ENCODE measurements at regions not wholly inside any gene's neighbourhood (a gene's known extent, or its start where the extent isn't known, plus 50 kb on each side); places are given as distances from the start of the nearest gene placed in this dataset.
A peak's percentile ranks its signal among the peaks of the same experiment; 100 is the strongest.
"Not testable (repeated sequence)": the region's sequence is repeated elsewhere in the genome, so short reads cannot be mapped to it uniquely, and the experiment has no call there.

DNA sequence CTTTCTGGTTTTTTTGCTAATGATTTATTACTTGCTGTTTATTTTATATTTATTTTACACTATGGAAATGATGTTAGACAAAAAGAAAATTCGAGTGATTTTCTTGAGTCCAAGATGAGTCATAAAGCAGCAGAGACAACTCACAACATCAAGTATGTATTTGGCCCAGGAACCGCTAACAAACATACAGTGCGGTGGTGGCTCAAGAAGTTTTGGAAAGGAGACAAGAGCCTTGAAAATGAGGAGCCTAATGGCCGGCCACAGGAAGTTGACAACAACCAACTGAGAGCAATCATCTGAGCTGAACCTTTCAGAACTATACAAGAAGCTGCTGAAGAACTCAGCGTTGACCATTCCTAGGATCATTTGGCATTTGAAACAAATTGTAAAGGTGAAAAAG lies 594.1 kb downstream of the SATB2 start:
- Histone ChIP-seq H3K27me3 (ENCODE audit: control insufficient read depth, insufficient read depth, low read length) (no peaks in the 10 kb centered on the region), H3K36me3 (ENCODE audit: control insufficient read depth, low read depth, low read length) (no peaks in the 10 kb centered on the region), H3K27ac (ENCODE audit: low read length) (no peak overlapping the region), H3K9ac (ENCODE audit: low read length) (no peak overlapping the region), H3K9me3 (ENCODE audit: control insufficient read depth, low read depth, low read length) (peaks cover 12% of the 10 kb centered on the region), H3K4me1 (ENCODE audit: control insufficient read depth, low read depth, low read length) (peaks cover 11% of the 10 kb centered on the region), H3K4me3 (ENCODE audit: low read length) (no peak overlapping the region)

DNA sequence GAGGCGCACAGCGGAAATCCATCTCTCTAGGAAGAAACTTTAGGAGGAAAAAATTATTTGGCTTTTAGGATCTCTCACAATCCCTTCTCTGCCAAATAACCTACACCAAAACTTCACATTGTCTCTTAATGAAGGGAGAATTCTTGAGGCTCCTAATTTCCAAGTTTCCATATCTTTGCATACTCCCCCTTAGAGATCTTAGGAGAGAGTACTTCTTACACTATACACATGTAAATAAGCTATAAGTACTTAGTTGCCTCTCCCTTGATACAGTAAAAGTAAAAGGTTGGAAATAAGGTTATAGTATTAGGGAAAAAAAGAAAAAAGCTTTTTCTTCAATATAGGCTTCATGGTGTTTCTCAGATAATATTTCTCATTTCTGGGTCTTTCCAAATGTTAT lies 596.7 kb downstream of the SATB2 start:
- H3K4me1 ChIP-seq (ENCODE audit: control insufficient read depth, low read depth, low read length) = peaks cover 11% of the 10 kb centered on the region
- no peaks in the 10 kb centered on the region for H3K36me3 ChIP-seq (ENCODE audit: control insufficient read depth, low read depth, low read length)
- H3K4me3 ChIP-seq (ENCODE audit: low read length) = peak overlapping the region; percentile 9
- no peak overlapping the region for H3K27ac ChIP-seq (ENCODE audit: low read length)
- H3K27me3 ChIP-seq (ENCODE audit: control insufficient read depth, insufficient read depth, low read length) = no peaks in the 10 kb centered on the region
- H3K9ac ChIP-seq (ENCODE audit: low read length) = no peak overlapping the region
- H3K9me3 ChIP-seq (ENCODE audit: control insufficient read depth, low read depth, low read length) = peaks cover 15% of the 10 kb centered on the region

DNA sequence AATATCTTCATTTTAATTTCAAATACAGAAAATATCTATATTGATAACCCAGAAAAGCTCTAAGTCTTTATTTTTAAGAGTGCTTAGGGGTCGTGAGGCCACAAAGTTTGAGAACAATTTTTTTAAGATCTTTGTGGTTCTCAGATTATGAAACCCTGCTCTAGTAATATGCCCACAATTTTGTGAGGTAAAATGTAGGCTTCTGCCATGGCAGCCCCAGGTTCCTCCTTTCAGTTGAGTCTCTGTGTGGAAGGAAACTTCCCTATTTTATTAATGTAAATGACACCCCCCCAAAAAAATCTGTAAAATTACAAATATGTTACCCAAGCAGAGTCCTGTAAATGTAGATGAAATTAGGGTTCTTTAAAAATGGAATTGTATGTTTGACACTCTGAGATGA lies 600.5 kb downstream of the SATB2 start:
- Histone ChIP-seq H3K9me3 (ENCODE audit: control insufficient read depth, low read depth, low read length) (peaks cover 15% of the 10 kb centered on the region), H3K27me3 (ENCODE audit: control insufficient read depth, insufficient read depth, low read length) (no peaks in the 10 kb centered on the region), H3K36me3 (ENCODE audit: control insufficient read depth, low read depth, low read length) (no peaks in the 10 kb centered on the region), H3K9ac (ENCODE audit: low read length) (no peak overlapping the region), H3K4me3 (ENCODE audit: low read length) (no peak overlapping the region), H3K4me1 (ENCODE audit: control insufficient read depth, low read depth, low read length) (peaks cover 11% of the 10 kb centered on the region), H3K27ac (ENCODE audit: low read length) (no peak overlapping the region)

DNA sequence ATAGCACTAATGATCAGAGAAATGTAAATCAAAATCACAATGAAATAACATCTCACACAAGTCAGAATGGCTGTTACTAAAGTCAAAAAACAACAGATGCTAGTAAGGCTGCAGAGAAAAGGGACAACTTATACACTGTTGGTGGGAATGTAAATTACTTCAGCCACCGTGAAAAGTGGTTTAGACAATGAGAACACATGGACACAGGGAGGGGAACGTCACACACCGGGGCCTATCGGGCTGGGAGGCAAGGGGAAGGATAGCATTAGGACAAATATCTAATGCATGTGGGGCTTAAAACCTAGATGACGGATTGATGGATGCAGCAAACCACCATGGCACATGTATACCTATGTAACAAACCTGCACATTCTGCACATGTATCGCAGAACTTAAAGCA lies 602.0 kb downstream of the SATB2 start:
- not testable (repeated sequence) for H3K4me3 ChIP-seq (ENCODE audit: low read length); H3K36me3 ChIP-seq (ENCODE audit: control insufficient read depth, low read depth, low read length); H3K27ac ChIP-seq (ENCODE audit: low read length); H3K9ac ChIP-seq (ENCODE audit: low read length); H3K27me3 ChIP-seq (ENCODE audit: control insufficient read depth, insufficient read depth, low read length); H3K4me1 ChIP-seq (ENCODE audit: control insufficient read depth, low read depth, low read length)
- peaks cover 15% of the 10 kb centered on the region for H3K9me3 ChIP-seq (ENCODE audit: control insufficient read depth, low read depth, low read length)

DNA sequence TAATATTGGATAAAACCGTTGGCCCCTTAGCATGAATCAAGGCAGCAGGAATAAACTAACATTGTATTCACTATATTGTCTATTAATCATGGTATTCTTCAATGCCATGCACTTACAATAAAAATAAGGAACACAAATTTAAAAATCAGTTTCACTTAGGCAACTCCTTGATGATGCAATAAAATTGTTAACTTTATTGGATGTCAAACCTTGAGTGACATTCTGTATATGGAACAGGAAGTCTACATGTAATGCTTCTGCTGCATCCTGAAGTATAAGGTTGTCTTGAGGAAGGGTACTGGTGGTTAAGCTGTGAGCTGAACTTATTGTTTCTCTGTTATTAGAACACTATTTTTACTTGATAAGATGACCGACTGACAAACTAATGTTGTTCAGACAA lies 605.5 kb downstream of the SATB2 start:
- H3K9ac ChIP-seq (ENCODE audit: low read length) = no peak overlapping the region
- H3K27me3 ChIP-seq (ENCODE audit: control insufficient read depth, insufficient read depth, low read length) = no peaks in the 10 kb centered on the region
- H3K36me3 ChIP-seq (ENCODE audit: control insufficient read depth, low read depth, low read length) = no peaks in the 10 kb centered on the region
- H3K4me1 ChIP-seq (ENCODE audit: control insufficient read depth, low read depth, low read length) = no peaks in the 10 kb centered on the region
- H3K9me3 ChIP-seq (ENCODE audit: control insufficient read depth, low read depth, low read length) = no peaks in the 10 kb centered on the region
- no peak overlapping the region for H3K27ac ChIP-seq (ENCODE audit: low read length)
- H3K4me3 ChIP-seq (ENCODE audit: low read length) = no peak overlapping the region

- no peak overlapping the region for H3K27ac ChIP-seq (ENCODE audit: low read length)
- H3K9ac ChIP-seq (ENCODE audit: low read length) = no peak overlapping the region
- H3K9me3 ChIP-seq (ENCODE audit: control insufficient read depth, low read depth, low read length) = no peaks in the 10 kb centered on the region
- H3K4me1 ChIP-seq (ENCODE audit: control insufficient read depth, low read depth, low read length) = no peaks in the 10 kb centered on the region
- no peak overlapping the region for H3K4me3 ChIP-seq (ENCODE audit: low read length)
- H3K36me3 ChIP-seq (ENCODE audit: control insufficient read depth, low read depth, low read length) = no peaks in the 10 kb centered on the region
- H3K27me3 ChIP-seq (ENCODE audit: control insufficient read depth, insufficient read depth, low read length) = no peaks in the 10 kb centered on the region
Measured at GRCh38 chr2:198825534-198825933, 632.2 kb downstream of the SATB2 start.

DNA sequence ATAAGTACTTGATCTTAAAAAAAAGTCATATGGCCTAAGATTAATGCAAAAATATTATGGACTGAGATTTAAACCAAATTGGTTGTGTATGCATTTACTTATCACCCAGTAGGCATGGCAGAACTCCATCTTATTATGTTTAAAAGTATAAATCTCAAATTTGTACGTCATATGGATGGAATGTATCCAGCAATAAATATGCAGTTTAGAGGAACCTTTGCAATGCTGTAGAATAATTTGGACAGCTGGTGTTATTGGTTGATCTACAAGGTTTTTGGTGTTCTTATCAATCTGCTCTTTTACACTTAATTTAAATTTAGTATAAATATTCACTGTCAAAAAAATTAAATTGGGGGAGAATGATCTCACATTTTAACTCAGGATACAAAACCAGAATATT lies 640.2 kb downstream of the SATB2 start:
- H3K36me3 ChIP-seq (ENCODE audit: control insufficient read depth, low read depth, low read length) = no peaks in the 10 kb centered on the region
- H3K27me3 ChIP-seq (ENCODE audit: control insufficient read depth, insufficient read depth, low read length) = no peaks in the 10 kb centered on the region
- H3K27ac ChIP-seq (ENCODE audit: low read length) = no peak overlapping the region
- H3K4me1 ChIP-seq (ENCODE audit: control insufficient read depth, low read depth, low read length) = no peaks in the 10 kb centered on the region
- H3K9ac ChIP-seq (ENCODE audit: low read length) = no peak overlapping the region
- no peaks in the 10 kb centered on the region for H3K9me3 ChIP-seq (ENCODE audit: control insufficient read depth, low read depth, low read length)
- H3K4me3 ChIP-seq (ENCODE audit: low read length) = no peak overlapping the region

DNA sequence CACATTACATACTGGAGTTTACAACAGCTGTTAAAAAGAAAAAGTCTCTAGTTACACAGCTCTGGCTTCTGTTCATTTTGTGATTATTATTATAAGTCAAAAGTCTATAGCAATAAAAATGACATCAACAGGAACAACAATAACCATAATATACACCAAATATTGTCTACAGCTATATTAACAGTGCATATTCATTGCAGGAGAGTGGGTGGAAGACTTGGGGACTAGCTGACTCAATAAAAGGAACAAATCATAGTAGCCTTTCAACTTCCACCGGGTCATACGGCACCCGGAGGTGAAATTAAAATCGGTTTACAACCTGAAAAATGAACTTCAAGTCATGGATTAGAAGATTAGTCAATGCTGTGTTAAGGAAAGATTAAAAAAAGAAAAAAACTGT lies 642.1 kb downstream of the SATB2 start:
- Histone ChIP-seq H3K4me3 (ENCODE audit: low read length) (no peak overlapping the region), H3K27ac (ENCODE audit: low read length) (no peak overlapping the region), H3K4me1 (ENCODE audit: control insufficient read depth, low read depth, low read length) (no peaks in the 10 kb centered on the region), H3K36me3 (ENCODE audit: control insufficient read depth, low read depth, low read length) (no peaks in the 10 kb centered on the region), H3K27me3 (ENCODE audit: control insufficient read depth, insufficient read depth, low read length) (no peaks in the 10 kb centered on the region), H3K9me3 (ENCODE audit: control insufficient read depth, low read depth, low read length) (no peaks in the 10 kb centered on the region), H3K9ac (ENCODE audit: low read length) (no peak overlapping the region)

DNA sequence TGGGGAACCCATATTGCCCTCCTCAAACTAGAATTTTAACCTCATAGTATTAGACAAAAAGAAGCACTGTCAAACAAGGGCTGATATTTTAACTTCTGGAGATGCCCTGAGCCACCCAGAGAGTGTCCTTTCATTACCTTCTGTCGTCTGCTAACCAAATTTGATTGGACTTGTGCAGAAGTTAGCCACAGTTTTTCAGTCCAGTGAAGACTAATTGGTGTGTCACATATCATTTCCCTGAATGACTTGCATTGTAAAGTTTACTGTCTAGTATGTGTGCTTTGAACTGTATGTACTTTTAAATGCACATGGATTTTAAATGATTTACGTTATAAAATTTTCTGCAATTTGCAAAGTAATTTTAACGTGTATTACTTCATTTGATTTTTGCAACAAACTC lies 646.5 kb downstream of the SATB2 start:
- Histone ChIP-seq H3K27ac (ENCODE audit: low read length) (no peak overlapping the region), H3K4me3 (ENCODE audit: low read length) (no peak overlapping the region), H3K4me1 (ENCODE audit: control insufficient read depth, low read depth, low read length) (no peaks in the 10 kb centered on the region), H3K36me3 (ENCODE audit: control insufficient read depth, low read depth, low read length) (no peaks in the 10 kb centered on the region), H3K9ac (ENCODE audit: low read length) (no peak overlapping the region), H3K27me3 (ENCODE audit: control insufficient read depth, insufficient read depth, low read length) (no peaks in the 10 kb centered on the region), H3K9me3 (ENCODE audit: control insufficient read depth, low read depth, low read length) (no peaks in the 10 kb centered on the region)

DNA sequence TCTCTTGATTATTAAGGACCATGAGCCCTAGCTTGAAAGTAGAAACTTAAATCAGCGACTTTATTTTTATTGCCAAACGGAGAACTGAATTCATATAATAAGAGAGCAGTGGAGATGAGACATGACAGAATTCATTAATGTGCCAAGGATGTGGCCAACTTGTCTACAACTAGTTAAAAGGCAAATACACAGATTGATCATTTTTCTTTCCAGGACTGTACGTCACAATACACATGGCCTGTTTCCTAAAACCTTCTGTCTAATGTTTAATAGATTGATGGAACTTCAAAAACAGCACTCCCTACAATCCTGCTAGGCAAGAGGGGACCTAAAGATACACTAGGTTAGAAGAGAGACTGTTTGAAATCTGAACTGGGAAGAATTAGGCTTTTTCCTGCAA lies 647.8 kb downstream of the SATB2 start:
- Histone ChIP-seq H3K36me3 (ENCODE audit: control insufficient read depth, low read depth, low read length) (no peaks in the 10 kb centered on the region), H3K4me1 (ENCODE audit: control insufficient read depth, low read depth, low read length) (no peaks in the 10 kb centered on the region), H3K9me3 (ENCODE audit: control insufficient read depth, low read depth, low read length) (no peaks in the 10 kb centered on the region), H3K4me3 (ENCODE audit: low read length) (no peak overlapping the region), H3K9ac (ENCODE audit: low read length) (no peak overlapping the region), H3K27me3 (ENCODE audit: control insufficient read depth, insufficient read depth, low read length) (no peaks in the 10 kb centered on the region), H3K27ac (ENCODE audit: low read length) (no peak overlapping the region)

DNA sequence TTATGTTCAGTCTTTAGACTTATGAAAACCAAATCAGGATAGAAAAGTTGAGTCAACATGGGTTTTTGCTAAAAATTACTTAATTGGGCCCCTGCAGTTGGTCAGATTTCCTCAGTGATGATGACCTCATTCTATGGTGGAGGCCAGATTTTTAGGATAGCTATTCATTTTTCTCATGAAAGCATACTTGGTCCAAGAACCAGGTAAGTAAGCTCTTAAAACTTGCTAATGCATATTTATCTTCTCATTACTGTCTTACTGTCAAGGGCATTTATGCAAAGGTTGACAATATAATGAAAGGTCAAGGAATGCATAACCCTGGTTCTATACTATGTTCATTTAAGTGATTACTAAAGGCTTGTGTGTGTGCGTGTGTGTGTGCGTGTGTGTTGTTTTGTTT lies 650.6 kb downstream of the SATB2 start:
- no peaks in the 10 kb centered on the region for H3K27me3 ChIP-seq (ENCODE audit: control insufficient read depth, insufficient read depth, low read length)
- no peaks in the 10 kb centered on the region for H3K4me1 ChIP-seq (ENCODE audit: control insufficient read depth, low read depth, low read length)
- H3K4me3 ChIP-seq (ENCODE audit: low read length) = no peak overlapping the region
- no peak overlapping the region for H3K9ac ChIP-seq (ENCODE audit: low read length)
- no peaks in the 10 kb centered on the region for H3K36me3 ChIP-seq (ENCODE audit: control insufficient read depth, low read depth, low read length)
- H3K9me3 ChIP-seq (ENCODE audit: control insufficient read depth, low read depth, low read length) = no peaks in the 10 kb centered on the region
- no peak overlapping the region for H3K27ac ChIP-seq (ENCODE audit: low read length)

DNA sequence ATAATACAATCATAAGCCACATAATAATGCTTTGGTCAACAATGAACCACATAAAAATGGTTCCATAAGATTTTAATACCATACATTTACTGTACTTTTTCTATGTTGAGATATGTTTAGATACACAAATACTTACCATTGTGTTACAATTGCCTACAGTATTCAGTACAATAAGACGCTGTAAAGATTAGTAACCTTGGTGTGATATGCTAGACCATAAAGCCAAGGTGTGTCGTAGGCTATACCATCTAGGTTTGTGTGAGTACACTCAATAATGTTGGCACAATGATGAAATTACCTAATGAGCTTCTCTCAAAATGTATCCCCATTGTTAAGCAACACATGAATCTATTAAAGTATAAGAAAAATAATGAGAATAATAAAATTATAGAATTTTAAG lies 662.3 kb downstream of the SATB2 start:
- Histone ChIP-seq H3K27ac (ENCODE audit: low read length) (no peak overlapping the region), H3K9me3 (ENCODE audit: control insufficient read depth, low read depth, low read length) (no peaks in the 10 kb centered on the region), H3K4me1 (ENCODE audit: control insufficient read depth, low read depth, low read length) (no peaks in the 10 kb centered on the region), H3K4me3 (ENCODE audit: low read length) (no peak overlapping the region), H3K36me3 (ENCODE audit: control insufficient read depth, low read depth, low read length) (no peaks in the 10 kb centered on the region), H3K27me3 (ENCODE audit: control insufficient read depth, insufficient read depth, low read length) (no peaks in the 10 kb centered on the region), H3K9ac (ENCODE audit: low read length) (no peak overlapping the region)

GRCh38 chr2:198791623-198792022 lies 666.1 kb downstream of the SATB2 start:
- no peaks in the 10 kb centered on the region for H3K27me3 ChIP-seq (ENCODE audit: control insufficient read depth, insufficient read depth, low read length)
- H3K9ac ChIP-seq (ENCODE audit: low read length) = no peak overlapping the region
- no peak overlapping the region for H3K4me3 ChIP-seq (ENCODE audit: low read length)
- H3K36me3 ChIP-seq (ENCODE audit: control insufficient read depth, low read depth, low read length) = no peaks in the 10 kb centered on the region
- H3K9me3 ChIP-seq (ENCODE audit: control insufficient read depth, low read depth, low read length) = no peaks in the 10 kb centered on the region
- H3K4me1 ChIP-seq (ENCODE audit: control insufficient read depth, low read depth, low read length) = peaks cover 13% of the 10 kb centered on the region
- no peak overlapping the region for H3K27ac ChIP-seq (ENCODE audit: low read length)

Data from iPS-18a (cell line).